ENCODE measurements at regions not wholly inside any gene's neighbourhood (a gene's known extent, or its start where the extent isn't known, plus 50 kb on each side); places are given as distances from the start of the nearest gene placed in this dataset.
"Not testable (repeated sequence)": the region's sequence is repeated elsewhere in the genome, so short reads cannot be mapped to it uniquely, and the experiment has no call there.

DNA sequence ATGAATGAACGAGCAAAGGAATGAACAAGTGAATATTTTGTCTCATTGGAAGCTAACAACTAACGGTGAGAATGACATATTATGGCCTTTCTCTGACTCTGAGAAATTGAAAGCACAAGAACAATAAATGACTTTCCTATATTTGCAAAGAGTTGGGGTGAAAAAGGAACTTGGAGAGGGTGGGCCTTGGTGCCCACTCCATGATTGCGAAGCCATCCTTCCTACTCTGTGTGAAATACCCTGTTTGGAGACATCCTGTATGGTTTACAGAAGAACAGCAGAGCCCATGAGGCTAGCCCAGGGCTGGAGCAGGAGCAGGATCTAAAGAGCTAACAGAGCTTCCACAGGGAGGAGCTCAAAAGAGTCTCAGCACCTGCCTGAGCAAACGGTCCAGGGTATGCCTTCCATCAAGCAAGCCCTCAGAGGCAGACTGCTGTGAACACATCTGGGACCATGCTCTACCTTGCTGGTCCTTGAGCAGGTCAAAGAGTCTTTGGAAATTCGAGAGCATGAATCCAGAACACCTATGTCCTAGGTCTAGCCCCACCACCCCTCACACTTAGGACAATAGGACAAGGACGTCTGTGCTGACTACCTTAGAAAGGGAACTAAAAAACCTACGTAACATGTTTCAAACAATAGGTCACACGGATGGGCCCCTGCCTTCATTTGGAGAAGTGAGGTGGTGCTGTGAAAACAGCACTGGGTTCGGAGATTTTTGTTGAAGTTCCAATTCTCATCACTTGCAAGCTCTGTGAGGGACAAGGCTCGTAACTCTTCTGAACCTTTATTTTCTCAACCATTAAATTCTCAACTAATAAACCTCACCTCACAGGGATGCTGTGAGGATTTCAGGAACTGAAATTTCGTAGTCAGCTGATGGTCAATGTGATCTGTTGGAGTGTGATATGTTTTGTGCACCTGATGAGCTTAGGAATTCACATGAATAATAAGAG lies 377.4 kb downstream of the RRAGC start:
- no peaks in the 10 kb centered on the region for H3K27me3 ChIP-seq (ENCODE audit: insufficient read depth, low read length)
- no peak overlapping the region for H2BK5ac ChIP-seq (ENCODE audit: insufficient read length, low read length)
- H2BK20ac ChIP-seq (ENCODE audit: low read depth, low read length, poor library complexity, severe bottlenecking) = no peak overlapping the region
- peaks cover 37% of the 10 kb centered on the region in 2 experiments for H3K4me1 Mint-ChIP-seq
- H3K18ac ChIP-seq (ENCODE audit: insufficient read length, low read depth, low read length) = no peak overlapping the region
- H3K4ac ChIP-seq (ENCODE audit: low read depth, low read length) = no peak overlapping the region
- H3K4me2 ChIP-seq (ENCODE audit: insufficient read depth, insufficient read length, low read length) = no peak overlapping the region
- peaks cover 10 to 20% (median 15%) of the 10 kb centered on the region in 3 experiments for H3K36me3 Mint-ChIP-seq (ENCODE audit: insufficient read depth in 1 of 3, low read depth in 3 of 3)
- H3K27ac ChIP-seq (ENCODE audit: insufficient read length, low read depth, low read length) = no peak overlapping the region
- no peak overlapping the region for H2BK120ac ChIP-seq (ENCODE audit: low read depth, low read length, poor library complexity, severe bottlenecking)
- H3K14ac ChIP-seq (ENCODE audit: insufficient read depth, low read length) = no peak overlapping the region
- H3K4me1 ChIP-seq (ENCODE audit: insufficient read depth, low read length) = peaks cover 10% of the 10 kb centered on the region; the same call in 1 of the 2 replicates
- no peak overlapping the region for H3K56ac ChIP-seq (ENCODE audit: insufficient read length, low read depth, low read length)
- no peaks in the 10 kb centered on the region for H3K23me2 ChIP-seq (ENCODE audit: insufficient read length, low read depth, low read length, poor library complexity, severe bottlenecking)
- WGBS (ENCODE audit: extremely low coverage, insufficient read length, low lambda C conversion rate) = no CpG with 5 or more reads among the region's 11 CpGs
- no peak overlapping the region for H4K91ac ChIP-seq (ENCODE audit: insufficient read length, low read depth, low read length)
- H2AK5ac ChIP-seq (ENCODE audit: insufficient read length, low read length) = no peak overlapping the region
- H2BK12ac ChIP-seq (ENCODE audit: insufficient read length, low read depth, low read length) = no peak overlapping the region
- no peaks in the 10 kb centered on the region for H3K9me3 ChIP-seq (ENCODE audit: control insufficient read depth, low read depth, low read length)
- no peak overlapping the region for H3T11ph ChIP-seq (ENCODE audit: low read length)
- TF ChIP-seq, protein P1, sequence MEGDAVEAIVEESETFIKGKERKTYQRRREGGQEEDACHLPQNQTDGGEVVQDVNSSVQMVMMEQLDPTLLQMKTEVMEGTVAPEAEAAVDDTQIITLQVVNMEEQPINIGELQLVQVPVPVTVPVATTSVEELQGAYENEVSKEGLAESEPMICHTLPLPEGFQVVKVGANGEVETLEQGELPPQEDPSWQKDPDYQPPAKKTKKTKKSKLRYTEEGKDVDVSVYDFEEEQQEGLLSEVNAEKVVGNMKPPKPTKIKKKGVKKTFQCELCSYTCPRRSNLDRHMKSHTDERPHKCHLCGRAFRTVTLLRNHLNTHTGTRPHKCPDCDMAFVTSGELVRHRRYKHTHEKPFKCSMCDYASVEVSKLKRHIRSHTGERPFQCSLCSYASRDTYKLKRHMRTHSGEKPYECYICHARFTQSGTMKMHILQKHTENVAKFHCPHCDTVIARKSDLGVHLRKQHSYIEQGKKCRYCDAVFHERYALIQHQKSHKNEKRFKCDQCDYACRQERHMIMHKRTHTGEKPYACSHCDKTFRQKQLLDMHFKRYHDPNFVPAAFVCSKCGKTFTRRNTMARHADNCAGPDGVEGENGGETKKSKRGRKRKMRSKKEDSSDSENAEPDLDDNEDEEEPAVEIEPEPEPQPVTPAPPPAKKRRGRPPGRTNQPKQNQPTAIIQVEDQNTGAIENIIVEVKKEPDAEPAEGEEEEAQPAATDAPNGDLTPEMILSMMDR (conservative IDR thresholded peaks at IDR 0.05) = no peak
- H4K8ac ChIP-seq (replicated peaks; ENCODE audit: insufficient read length, low read depth, low read length) = no peak overlapping the region
- no peak overlapping the region for H3K23ac ChIP-seq (ENCODE audit: insufficient read length, low read depth, low read length)
- H3K79me1 ChIP-seq (ENCODE audit: insufficient read depth, low read depth, low read length, poor library complexity, severe bottlenecking) = no peaks in the 10 kb centered on the region
- no peak overlapping the region for H3K9ac ChIP-seq (ENCODE audit: extremely low read depth, insufficient read length, low read length)
- H2AFZ ChIP-seq (ENCODE audit: low read length) = no peak overlapping the region
- no peaks in the 10 kb centered on the region for H4K20me1 ChIP-seq (ENCODE audit: control insufficient read depth, insufficient read depth, insufficient read length)
- no peak overlapping the region for H4K5ac ChIP-seq (ENCODE audit: insufficient read length, low read depth, low read length)
- no peak overlapping the region for H3K27ac Mint-ChIP-seq
- peaks cover 27% of the 10 kb centered on the region for H3K27me3 Mint-ChIP-seq (ENCODE audit: low read depth)
- H2BK15ac ChIP-seq (ENCODE audit: low read depth, low read length) = no peak overlapping the region
- H3K4me3 Mint-ChIP-seq = no peak overlapping the region
- DNase-seq = no peak
- peaks cover 19% of the 10 kb centered on the region in 2 experiments for H3K9me3 Mint-ChIP-seq
- no peaks in the 10 kb centered on the region for H3K79me2 ChIP-seq (ENCODE audit: insufficient read depth, low read length)

DNA sequence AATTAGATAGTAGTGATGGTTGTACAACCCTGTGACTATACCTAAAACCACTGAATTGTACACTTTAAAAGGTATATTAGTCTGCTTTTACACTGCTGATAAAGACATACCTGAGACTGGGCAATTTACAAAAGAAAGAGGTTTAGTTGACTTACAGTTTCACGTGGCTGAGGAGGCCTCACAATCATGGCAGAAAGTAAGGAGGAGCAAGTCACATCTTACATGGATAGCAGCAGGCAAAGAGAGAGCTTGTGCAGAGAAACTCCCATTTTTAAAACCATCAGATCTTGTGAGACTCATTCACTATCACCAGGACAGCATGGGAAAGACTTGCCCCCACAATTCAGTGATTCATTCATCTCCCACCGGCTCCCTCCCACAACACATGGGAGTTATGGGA lies 379.9 kb downstream of the RRAGC start:
- H3K23ac ChIP-seq (ENCODE audit: insufficient read length, low read depth, low read length); H4K91ac ChIP-seq (ENCODE audit: insufficient read length, low read depth, low read length); H3K27ac ChIP-seq (ENCODE audit: insufficient read length, low read depth, low read length); H2BK15ac ChIP-seq (ENCODE audit: low read depth, low read length); H3K4me2 ChIP-seq (ENCODE audit: insufficient read depth, insufficient read length, low read length); H2BK120ac ChIP-seq (ENCODE audit: low read depth, low read length, poor library complexity, severe bottlenecking); H3K79me2 ChIP-seq (ENCODE audit: insufficient read depth, low read length); H3K4me3 Mint-ChIP-seq; H3K27ac Mint-ChIP-seq; H3K4ac ChIP-seq (ENCODE audit: low read depth, low read length); H3K9me3 ChIP-seq (ENCODE audit: control insufficient read depth, low read depth, low read length); H4K20me1 ChIP-seq (ENCODE audit: control insufficient read depth, insufficient read depth, insufficient read length); H2AK5ac ChIP-seq (ENCODE audit: insufficient read length, low read length); H3K9ac ChIP-seq (ENCODE audit: extremely low read depth, insufficient read length, low read length); DNase-seq; H3K14ac ChIP-seq (ENCODE audit: insufficient read depth, low read length); H3K27me3 ChIP-seq (ENCODE audit: insufficient read depth, low read length); H3K4me1 ChIP-seq (ENCODE audit: insufficient read depth, low read length); H4K8ac ChIP-seq (replicated peaks; ENCODE audit: insufficient read length, low read depth, low read length); H4K5ac ChIP-seq (ENCODE audit: insufficient read length, low read depth, low read length); H3K23me2 ChIP-seq (ENCODE audit: insufficient read length, low read depth, low read length, poor library complexity, severe bottlenecking); H3T11ph ChIP-seq (ENCODE audit: low read length); H3K18ac ChIP-seq (ENCODE audit: insufficient read length, low read depth, low read length); H3K79me1 ChIP-seq (ENCODE audit: insufficient read depth, low read depth, low read length, poor library complexity, severe bottlenecking); H2BK12ac ChIP-seq (ENCODE audit: insufficient read length, low read depth, low read length); H3K56ac ChIP-seq (ENCODE audit: insufficient read length, low read depth, low read length); H2AFZ ChIP-seq (ENCODE audit: low read length); H2BK5ac ChIP-seq (ENCODE audit: insufficient read length, low read length); H2BK20ac ChIP-seq (ENCODE audit: low read depth, low read length, poor library complexity, severe bottlenecking): not testable (repeated sequence)
- Mint-ChIP-seq H3K4me1 (peaks cover 37 to 38% of the 10 kb centered on the region in 2 experiments), H3K9me3 (peaks cover 19% of the 10 kb centered on the region in 2 experiments), H3K27me3 (ENCODE audit: low read depth) (peaks cover 38% of the 10 kb centered on the region), H3K36me3 (ENCODE audit: insufficient read depth in 1 of 3, low read depth in 3 of 3) (peaks cover 10 to 20% (median 15%) of the 10 kb centered on the region in 3 experiments)
- no CpG with 5 or more reads among the region's 2 CpGs for WGBS (ENCODE audit: extremely low coverage, insufficient read length, low lambda C conversion rate)

Data from H9 (cell line).